ENCODE measurements at regions not wholly inside any gene's neighbourhood (a gene's known extent, or its start where the extent isn't known, plus 50 kb on each side); places are given as distances from the start of the nearest gene placed in this dataset.
"Not testable (repeated sequence)": the region's sequence is repeated elsewhere in the genome, so short reads cannot be mapped to it uniquely, and the experiment has no call there.

DNA sequence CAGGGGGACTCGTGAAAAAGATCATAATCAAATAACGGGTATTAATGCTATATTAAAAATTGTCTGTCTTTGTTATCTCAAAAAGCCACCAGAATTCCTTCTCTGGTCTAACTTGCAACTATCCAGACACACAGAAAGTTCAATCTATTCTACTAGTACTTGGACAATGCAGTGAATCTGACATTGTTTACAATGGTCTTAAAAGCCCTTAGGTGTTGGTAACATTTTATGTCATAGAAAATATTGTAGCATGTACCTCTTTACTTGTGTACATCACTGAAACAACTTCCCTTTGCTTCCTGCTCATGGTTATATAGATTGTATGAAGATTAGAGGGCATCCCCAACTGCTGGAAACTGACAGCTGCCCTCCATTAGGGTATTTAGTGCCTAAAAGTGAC, 71.1 kb upstream of the PPP3CA start:
- DNase-seq (ENCODE audit: low read depth in 2 of 2) = no peak

- DNase-seq (ENCODE audit: low read depth in 2 of 2) = peak; percentile 10 to 14
Measured at GRCh38 chr4:101418055-101418454, 70.7 kb upstream of the PPP3CA start.

- DNase-seq (ENCODE audit: low read depth in 2 of 2) = no peak
Measured at GRCh38 chr4:101417046-101417445, 69.7 kb upstream of the PPP3CA start.

GRCh38 chr4:101415962-101416361, 68.6 kb upstream of the PPP3CA start:
- no peak for DNase-seq (ENCODE audit: low read depth in 2 of 2)

- no peak for DNase-seq (ENCODE audit: low read depth in 2 of 2)
Measured at GRCh38 chr4:101414496-101414895, 67.2 kb upstream of the PPP3CA start.

DNA sequence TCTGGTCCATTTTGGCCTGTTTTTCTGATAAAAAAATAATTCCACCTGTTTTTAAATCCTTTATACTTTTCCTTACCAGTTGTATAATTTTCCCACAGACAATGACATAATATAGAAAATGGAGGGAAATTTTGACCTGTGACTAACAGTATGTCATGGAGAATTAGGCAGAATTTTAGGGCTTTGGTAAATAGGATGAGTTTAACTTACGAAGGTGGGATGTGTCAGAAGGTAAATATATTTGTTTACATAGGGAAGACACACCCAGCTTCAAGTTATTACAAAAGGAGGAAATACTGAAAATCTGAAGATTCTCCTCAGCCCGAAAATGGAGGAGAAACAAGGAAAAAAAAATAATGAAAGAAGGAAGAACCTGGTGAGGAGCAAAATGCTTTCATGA, 64.6 kb upstream of the PPP3CA start:
- no peak for DNase-seq (ENCODE audit: low read depth in 2 of 2)

DNA sequence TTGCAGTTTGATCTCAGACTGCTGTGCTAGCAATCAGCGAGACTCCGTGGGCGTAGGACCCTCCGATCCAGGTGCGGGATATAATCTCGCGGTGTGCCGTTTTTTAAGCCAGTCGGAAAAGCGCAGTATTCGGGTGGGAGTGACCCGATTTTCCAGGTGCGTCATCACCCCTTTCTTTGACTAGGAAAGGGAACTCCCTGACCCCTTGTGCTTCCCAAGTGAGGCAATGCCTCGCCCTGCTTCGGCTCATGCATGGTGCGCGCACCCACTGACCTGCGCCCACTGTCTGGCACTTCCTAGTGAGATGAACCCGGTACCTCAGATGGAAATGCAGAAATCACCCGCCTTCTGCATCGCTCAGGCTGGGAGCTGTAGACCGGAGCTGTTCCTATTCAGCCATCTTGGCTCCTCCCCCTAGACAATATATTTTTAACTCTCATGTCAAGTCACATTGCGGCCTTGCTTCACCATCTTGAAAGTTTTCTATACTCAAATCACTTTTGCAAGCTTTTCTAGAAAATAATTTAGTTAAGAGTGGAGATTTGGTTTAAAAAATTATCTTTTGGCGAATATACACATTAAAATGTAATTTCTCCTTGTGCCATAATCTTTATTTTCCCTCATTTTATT, 64.1 kb upstream of the PPP3CA start:
- not testable (repeated sequence) for DNase-seq (ENCODE audit: low read depth in 2 of 2)

GRCh38 chr4:101400096-101400495, 52.8 kb upstream of the PPP3CA start:
- no peak for DNase-seq (ENCODE audit: low read depth in 2 of 2)

GRCh38 chr4:101398807-101399206, 51.5 kb upstream of the PPP3CA start:
- no peak for DNase-seq (ENCODE audit: low read depth in 2 of 2)

All from stimulated activated CD8-positive, alpha-beta memory T cell treated with anti-CD3 and anti-CD28 coated beads, Interleukin-7, amount 100 ng/mL, for 1 hour (primary cell).